LNCaP clone FGC (cell line): ENCODE measurements at regions not wholly inside any gene's neighbourhood (a gene's known extent, or its start where the extent isn't known, plus 50 kb on each side); places are given as distances from the start of the nearest gene placed in this dataset.

ENCODE experiments used
- DNase-seq: peaks from one replicate; pipeline ENCODE4 v3.0.0-alpha.2; 2011; ENCODE audit warnings: low read depth
- H3K4me3 ChIP-seq: 2 replicates; pipeline ENCODE4 v1.5.1; 2011; ENCODE audit warnings: mild to moderate bottlenecking, low read depth, low read length, control low read depth
- CTCF ChIP-seq: IDR thresholded peaks from 2 replicates; pipeline ENCODE4 v1.5.1; 2012; ENCODE audit warnings: mild to moderate bottlenecking; ENCODE audit not compliant: control insufficient read depth, insufficient read depth; ENCODE audit errors: extremely low read depth

- no peak for DNase-seq
- no peak overlapping the region for H3K4me3 ChIP-seq
- no peak for TF ChIP-seq CTCF
Measured at GRCh38 chr3:147989344-147989743, 580.2 kb downstream of the ZIC1 start.

GRCh38 chr3:148002705-148003205 is 593.6 kb downstream of the ZIC1 start:
- TF ChIP-seq CTCF = no peak
- no peak overlapping the region for H3K4me3 ChIP-seq
- DNase-seq = no peak

GRCh38 chr3:148004331-148004730 is 595.2 kb downstream of the ZIC1 start:
- DNase-seq = no peak
- no peak overlapping the region for H3K4me3 ChIP-seq
- no peak for TF ChIP-seq CTCF

- TF ChIP-seq CTCF = no peak
- no peak for DNase-seq
- no peak overlapping the region for H3K4me3 ChIP-seq
Measured at GRCh38 chr3:148005456-148005855, 596.3 kb downstream of the ZIC1 start.

GRCh38 chr3:148006508-148006907 is 597.3 kb downstream of the ZIC1 start:
- TF ChIP-seq CTCF = no peak
- H3K4me3 ChIP-seq = no peak overlapping the region
- no peak for DNase-seq

GRCh38 chr3:148008591-148008990 is 599.4 kb downstream of the ZIC1 start:
- no peak for TF ChIP-seq CTCF
- no peak overlapping the region for H3K4me3 ChIP-seq
- DNase-seq = no peak

GRCh38 chr3:148020861-148021260 is 611.7 kb downstream of the ZIC1 start:
- no peak for TF ChIP-seq CTCF
- DNase-seq = no peak
- H3K4me3 ChIP-seq = no peak overlapping the region
